ENCODE measurements at regions not wholly inside any gene's neighbourhood (a gene's known extent, or its start where the extent isn't known, plus 50 kb on each side); places are given as distances from the start of the nearest gene placed in this dataset.

DNA sequence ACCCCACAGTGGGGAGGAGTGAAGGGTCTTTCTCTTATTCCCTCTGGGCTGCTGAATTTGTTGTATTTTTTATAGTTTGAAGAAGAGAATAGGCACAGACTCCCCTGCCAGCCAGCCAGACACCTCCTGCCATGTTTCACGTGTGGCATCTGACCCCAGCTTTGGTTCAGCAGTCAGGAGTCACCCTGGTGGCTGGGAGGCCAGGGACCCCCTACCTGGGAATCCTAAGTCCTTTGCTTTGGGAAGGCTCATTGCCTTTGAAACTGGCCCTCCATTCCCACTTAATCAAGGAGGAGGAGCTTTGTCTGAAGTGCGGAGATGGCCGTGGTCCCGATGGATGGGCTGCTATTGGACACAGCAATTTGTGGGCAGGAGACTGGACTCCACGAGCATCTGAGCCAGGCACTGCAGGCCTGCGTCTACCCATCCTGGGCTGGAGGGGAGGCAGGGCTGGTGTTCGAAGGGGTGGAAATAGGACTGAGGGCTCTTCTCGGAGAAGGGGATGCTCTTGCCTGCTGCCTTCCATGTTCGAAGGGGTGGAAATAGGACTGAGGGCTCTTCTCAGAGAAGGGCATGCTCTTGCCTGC lies 196.1 kb downstream of the DLL1 start:
- TF ChIP-seq GATA2 (IDR thresholded peaks at IDR 0.05; ENCODE audit: low read depth, low read length) (no peak), GATA3 (IDR thresholded peaks at IDR 0.05; ENCODE audit: low read depth, low read length) (no peak)
